ENCODE measurements at regions not wholly inside any gene's neighbourhood (a gene's known extent, or its start where the extent isn't known, plus 50 kb on each side); places are given as distances from the start of the nearest gene placed in this dataset.

- Mint-ChIP-seq H3K36me3 (ENCODE audit: low read depth) (no peaks in the 10 kb centered on the region), H3K9me3 (peaks cover 5% of the 10 kb centered on the region), H3K27ac (no peak overlapping the region), H3K4me3 (no peak overlapping the region), H3K4me1 (no peaks in the 10 kb centered on the region), H3K27me3 (no peaks in the 10 kb centered on the region)
- intact Hi-C loops (cut with micrococcal nuclease): no loop called here
- no peak for DNase-seq
These were observed 599.9 kb downstream of the LMO4 start for GRCh38 chr1:87928623-87929022.

DNA sequence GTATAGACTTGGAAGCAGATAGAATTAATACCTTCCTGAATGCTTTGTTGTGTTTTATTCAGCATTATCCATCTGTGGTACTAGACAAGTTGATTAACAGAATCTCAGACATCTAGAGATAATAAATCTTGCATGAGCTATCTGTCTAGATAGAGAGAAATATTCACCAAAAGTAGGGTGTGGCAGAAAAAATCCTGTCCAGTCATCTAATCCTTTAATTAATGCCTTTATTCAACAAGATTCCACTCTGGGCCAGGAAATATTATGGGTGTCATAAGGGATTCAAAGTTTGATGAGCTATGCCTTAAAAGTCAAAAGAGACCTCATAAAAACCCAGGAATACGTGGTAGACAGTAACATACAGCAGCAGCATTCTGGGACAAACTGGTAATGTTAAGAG is 601.2 kb downstream of the LMO4 start:
- no peak overlapping the region for H3K27ac Mint-ChIP-seq
- no peak for DNase-seq
- no peak overlapping the region for H3K4me3 Mint-ChIP-seq
- H3K9me3 Mint-ChIP-seq: peaks cover 5% of the 10 kb centered on the region
- intact Hi-C loops (cut with micrococcal nuclease): no loop called here
- H3K4me1 Mint-ChIP-seq: no peaks in the 10 kb centered on the region
- H3K27me3 Mint-ChIP-seq: no peaks in the 10 kb centered on the region
- H3K36me3 Mint-ChIP-seq (ENCODE audit: low read depth): no peaks in the 10 kb centered on the region

GRCh38 chr1:87930796-87931195 is 602.1 kb downstream of the LMO4 start:
- intact Hi-C loops (cut with micrococcal nuclease): no loop called here
- DNase-seq: no peak
- Mint-ChIP-seq H3K4me3 (no peak overlapping the region), H3K4me1 (no peaks in the 10 kb centered on the region), H3K27ac (no peak overlapping the region), H3K9me3 (peaks cover 5% of the 10 kb centered on the region), H3K27me3 (no peaks in the 10 kb centered on the region), H3K36me3 (ENCODE audit: low read depth) (no peaks in the 10 kb centered on the region)

DNA sequence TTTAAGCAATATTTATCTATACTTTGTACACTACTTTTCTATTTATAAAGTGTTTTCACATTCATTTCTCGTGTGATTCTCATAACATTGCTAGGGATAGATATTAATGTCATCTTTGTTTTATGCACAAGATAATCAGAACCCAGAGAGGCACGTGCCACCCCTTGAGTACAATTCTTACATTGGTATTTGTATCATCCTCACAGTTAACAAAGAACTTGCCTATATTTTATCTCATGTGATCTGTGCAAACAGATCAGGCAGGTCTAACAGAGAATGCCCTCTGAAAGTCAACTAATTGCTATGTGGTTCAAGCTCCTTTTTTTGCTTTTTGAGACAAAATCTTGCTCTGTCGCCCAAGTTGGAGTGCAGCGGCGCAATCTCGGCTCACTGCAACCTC is 604.5 kb downstream of the LMO4 start:
- no peaks in the 10 kb centered on the region for H3K4me1 Mint-ChIP-seq
- H3K27ac Mint-ChIP-seq: no peak overlapping the region
- H3K36me3 Mint-ChIP-seq (ENCODE audit: low read depth): no peaks in the 10 kb centered on the region
- H3K4me3 Mint-ChIP-seq: no peak overlapping the region
- no peaks in the 10 kb centered on the region for H3K27me3 Mint-ChIP-seq
- H3K9me3 Mint-ChIP-seq: peaks cover 5% of the 10 kb centered on the region
- intact Hi-C loops (cut with micrococcal nuclease): no loop called here
- no peak for DNase-seq

DNA sequence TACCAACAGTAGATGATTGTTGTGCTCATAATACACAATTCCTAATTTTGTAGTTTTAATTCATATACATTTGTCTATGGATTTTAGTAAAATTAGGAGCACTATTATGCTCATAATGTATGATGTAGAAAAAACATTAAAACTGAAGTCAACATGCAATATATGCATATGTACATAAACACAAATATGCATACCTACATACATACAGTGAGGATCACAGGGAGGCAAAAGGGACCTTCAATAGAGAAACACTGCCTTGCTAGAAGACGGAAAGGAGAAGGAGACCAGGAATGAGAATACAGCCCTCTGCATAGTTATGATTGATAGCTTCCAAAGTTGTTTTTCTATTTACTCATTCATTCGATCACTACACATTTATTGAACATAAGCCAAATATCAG is 606.5 kb downstream of the LMO4 start:
- Mint-ChIP-seq H3K27me3 (no peaks in the 10 kb centered on the region), H3K4me1 (no peaks in the 10 kb centered on the region), H3K27ac (no peak overlapping the region), H3K9me3 (peaks cover 5% of the 10 kb centered on the region), H3K4me3 (no peak overlapping the region), H3K36me3 (ENCODE audit: low read depth) (no peaks in the 10 kb centered on the region)
- DNase-seq: no peak
- intact Hi-C loops (cut with micrococcal nuclease): no loop called here

DNA sequence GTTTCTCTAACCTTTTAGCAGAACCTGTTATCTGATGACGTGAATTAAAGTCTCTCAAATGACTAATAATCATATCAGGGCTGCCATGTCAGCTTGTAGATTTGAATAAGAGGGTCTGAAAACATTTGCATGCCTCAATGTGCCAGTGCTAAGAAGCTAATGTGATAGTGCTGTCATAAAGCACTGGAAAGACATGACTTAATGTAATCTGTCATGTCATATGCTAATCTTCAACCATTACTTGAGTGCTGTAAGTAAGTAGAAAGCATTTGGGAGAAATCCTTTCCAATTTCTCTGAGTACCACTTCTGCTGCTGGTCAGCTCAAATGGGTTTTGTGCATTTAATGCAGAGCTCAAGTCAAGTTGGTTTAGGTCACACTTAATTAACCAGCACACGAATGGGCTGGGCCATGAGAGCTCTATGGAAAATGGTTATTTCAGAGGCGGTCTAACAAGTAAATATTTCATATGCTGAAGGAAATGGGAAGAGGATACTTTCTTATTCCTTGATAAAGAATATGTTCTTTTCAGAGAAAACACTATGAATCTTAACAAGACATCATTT is 609.2 kb downstream of the LMO4 start:
- H3K27me3 Mint-ChIP-seq: no peaks in the 10 kb centered on the region
- H3K4me1 Mint-ChIP-seq: no peaks in the 10 kb centered on the region
- no peaks in the 10 kb centered on the region for H3K9me3 Mint-ChIP-seq
- intact Hi-C loops (cut with micrococcal nuclease): no loop called here
- no peaks in the 10 kb centered on the region for H3K36me3 Mint-ChIP-seq (ENCODE audit: low read depth)
- DNase-seq: no peak
- no peak overlapping the region for H3K4me3 Mint-ChIP-seq
- no peak overlapping the region for H3K27ac Mint-ChIP-seq

DNA sequence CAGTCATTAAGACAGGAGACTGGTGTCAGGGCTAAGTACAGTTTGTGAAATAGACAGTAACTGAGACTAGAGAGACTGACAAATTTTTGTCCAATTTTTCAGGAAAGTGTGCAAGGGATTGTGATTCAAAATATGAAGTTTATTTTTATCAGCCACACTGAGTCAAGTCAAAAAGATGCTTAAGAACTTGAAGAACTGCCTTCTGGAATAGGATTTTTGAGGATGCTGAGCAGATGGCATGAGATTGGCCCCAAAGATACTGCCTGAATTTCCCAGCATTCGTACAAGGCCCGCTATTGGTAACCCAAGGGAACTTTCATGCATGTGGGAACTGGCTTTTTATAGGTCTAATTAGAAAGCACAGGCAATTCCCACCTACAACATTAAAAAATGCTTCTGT is 610.0 kb downstream of the LMO4 start:
- intact Hi-C loops (cut with micrococcal nuclease): no loop called here
- Mint-ChIP-seq H3K27me3 (no peaks in the 10 kb centered on the region), H3K36me3 (ENCODE audit: low read depth) (no peaks in the 10 kb centered on the region), H3K4me1 (no peaks in the 10 kb centered on the region), H3K9me3 (no peaks in the 10 kb centered on the region), H3K27ac (no peak overlapping the region), H3K4me3 (no peak overlapping the region)
- DNase-seq: no peak

DNA sequence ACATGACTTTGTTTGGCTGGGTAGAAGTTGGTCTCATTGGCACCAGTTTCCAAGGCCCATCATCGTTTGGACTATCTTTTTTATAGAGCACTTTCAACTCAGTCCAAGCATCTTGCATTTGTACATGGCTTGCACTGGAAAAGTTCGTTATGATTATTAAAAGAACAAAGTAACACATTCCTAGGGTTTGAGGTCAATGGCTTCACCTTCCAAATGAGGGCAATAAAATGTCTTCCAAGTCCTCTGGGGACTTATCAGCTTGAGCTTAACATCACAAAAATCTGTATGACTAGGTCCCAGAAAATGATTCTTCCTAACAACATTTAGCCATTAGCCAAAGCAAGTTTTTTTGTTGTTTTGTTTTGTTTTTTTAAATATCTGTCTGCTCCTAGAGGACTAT is 610.8 kb downstream of the LMO4 start:
- no peaks in the 10 kb centered on the region for H3K4me1 Mint-ChIP-seq
- no peaks in the 10 kb centered on the region for H3K27me3 Mint-ChIP-seq
- no peaks in the 10 kb centered on the region for H3K36me3 Mint-ChIP-seq (ENCODE audit: low read depth)
- intact Hi-C loops (cut with micrococcal nuclease): no loop called here
- no peak overlapping the region for H3K27ac Mint-ChIP-seq
- DNase-seq: no peak
- H3K4me3 Mint-ChIP-seq: no peak overlapping the region
- H3K9me3 Mint-ChIP-seq: no peaks in the 10 kb centered on the region

GRCh38 chr1:87940421-87940820 is 611.7 kb downstream of the LMO4 start:
- no peak for DNase-seq
- H3K36me3 Mint-ChIP-seq (ENCODE audit: low read depth): no peaks in the 10 kb centered on the region
- no peak overlapping the region for H3K27ac Mint-ChIP-seq
- no peaks in the 10 kb centered on the region for H3K9me3 Mint-ChIP-seq
- no peaks in the 10 kb centered on the region for H3K27me3 Mint-ChIP-seq
- H3K4me3 Mint-ChIP-seq: no peak overlapping the region
- no peaks in the 10 kb centered on the region for H3K4me1 Mint-ChIP-seq
- intact Hi-C loops (cut with micrococcal nuclease): no loop called here

- H3K9me3 Mint-ChIP-seq: no peaks in the 10 kb centered on the region
- DNase-seq: no peak
- no peak overlapping the region for H3K4me3 Mint-ChIP-seq
- H3K27me3 Mint-ChIP-seq: no peaks in the 10 kb centered on the region
- H3K4me1 Mint-ChIP-seq: no peaks in the 10 kb centered on the region
- no peaks in the 10 kb centered on the region for H3K36me3 Mint-ChIP-seq (ENCODE audit: low read depth)
- intact Hi-C loops (cut with micrococcal nuclease): no loop called here
- H3K27ac Mint-ChIP-seq: no peak overlapping the region
These were observed 612.8 kb downstream of the LMO4 start for GRCh38 chr1:87941337-87941946.

DNA sequence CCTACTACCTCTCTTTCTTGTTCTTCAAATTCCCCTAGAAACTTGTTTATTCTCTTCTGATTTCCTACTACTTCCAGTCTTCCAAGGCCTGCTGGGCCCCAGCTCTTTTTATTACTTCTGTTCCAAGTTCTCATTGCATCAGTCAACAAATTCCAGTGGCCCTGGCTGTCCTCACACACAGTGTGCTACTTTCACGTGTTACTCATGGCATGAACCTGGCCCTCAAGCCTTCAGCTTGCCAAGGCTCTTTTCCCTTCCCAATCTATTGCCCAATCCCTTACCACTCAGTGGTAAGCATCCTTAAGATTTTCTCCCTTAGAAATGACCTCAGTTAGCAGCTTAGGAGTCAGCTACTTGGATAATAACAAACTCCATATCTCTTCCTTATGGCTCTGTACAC is 613.5 kb downstream of the LMO4 start:
- Mint-ChIP-seq H3K27me3 (no peaks in the 10 kb centered on the region), H3K9me3 (no peaks in the 10 kb centered on the region), H3K27ac (no peak overlapping the region), H3K4me1 (no peaks in the 10 kb centered on the region), H3K36me3 (ENCODE audit: low read depth) (no peaks in the 10 kb centered on the region), H3K4me3 (no peak overlapping the region)
- intact Hi-C loops (cut with micrococcal nuclease): no loop called here
- no peak for DNase-seq

- no peaks in the 10 kb centered on the region for H3K4me1 Mint-ChIP-seq
- H3K4me3 Mint-ChIP-seq: no peak overlapping the region
- H3K27ac Mint-ChIP-seq: no peak overlapping the region
- peaks cover 7% of the 10 kb centered on the region for H3K27me3 Mint-ChIP-seq
- no peaks in the 10 kb centered on the region for H3K36me3 Mint-ChIP-seq (ENCODE audit: low read depth)
- H3K9me3 Mint-ChIP-seq: no peaks in the 10 kb centered on the region
- intact Hi-C loops (cut with micrococcal nuclease): no loop called here
- DNase-seq: no peak
These were observed 621.0 kb downstream of the LMO4 start for GRCh38 chr1:87949711-87950110.

DNA sequence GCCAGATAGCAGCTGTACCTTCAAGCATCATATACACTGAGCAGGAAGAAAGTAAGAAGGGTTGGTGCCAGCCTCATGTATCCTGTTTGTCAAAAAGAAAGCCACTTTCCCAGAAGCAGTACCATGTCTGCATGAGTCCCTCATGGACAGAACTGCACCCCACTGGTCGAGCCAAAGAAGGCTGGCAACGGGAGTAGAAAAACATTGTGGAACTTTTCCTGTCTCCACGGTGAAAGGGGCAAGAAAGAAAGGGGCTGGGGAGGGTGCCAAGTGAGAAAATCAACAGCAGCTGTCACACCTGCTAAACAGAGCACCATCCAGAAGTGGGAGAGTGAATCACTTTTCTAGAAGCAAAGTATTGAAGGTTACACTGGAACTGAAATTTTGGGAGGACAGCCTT is 621.7 kb downstream of the LMO4 start:
- DNase-seq: no peak
- H3K9me3 Mint-ChIP-seq: no peaks in the 10 kb centered on the region
- no peaks in the 10 kb centered on the region for H3K4me1 Mint-ChIP-seq
- H3K27ac Mint-ChIP-seq: no peak overlapping the region
- intact Hi-C loops (cut with micrococcal nuclease): no loop called here
- H3K36me3 Mint-ChIP-seq (ENCODE audit: low read depth): no peaks in the 10 kb centered on the region
- peaks cover 7% of the 10 kb centered on the region for H3K27me3 Mint-ChIP-seq
- H3K4me3 Mint-ChIP-seq: no peak overlapping the region

- intact Hi-C loops (cut with micrococcal nuclease): no loop called here
- peaks cover 7% of the 10 kb centered on the region for H3K27me3 Mint-ChIP-seq
These were observed 622.7 kb downstream of the LMO4 start for GRCh38 chr1:87951409-87951808.

DNA sequence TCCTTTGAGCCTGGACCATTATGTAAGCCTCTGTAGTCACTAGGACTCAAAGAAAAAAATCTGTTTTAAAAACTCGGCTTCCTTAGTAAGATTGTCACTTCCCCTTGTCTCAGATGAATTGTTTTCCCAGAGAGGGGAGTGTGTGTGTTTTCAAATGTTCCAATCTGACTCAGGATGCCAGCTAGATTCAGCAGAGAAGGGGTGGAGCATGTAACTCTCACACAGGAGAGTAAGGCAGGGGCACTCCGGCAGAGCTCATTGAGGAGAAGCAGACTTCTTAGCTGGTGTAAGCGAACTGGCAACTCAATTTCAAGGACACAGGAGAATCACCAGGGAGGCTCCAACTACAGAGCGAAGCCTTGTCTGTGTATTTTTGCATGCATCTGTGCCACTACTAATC is 623.2 kb downstream of the LMO4 start:
- H3K27me3 Mint-ChIP-seq: peaks cover 7% of the 10 kb centered on the region
- no peaks in the 10 kb centered on the region for H3K36me3 Mint-ChIP-seq (ENCODE audit: low read depth)
- H3K9me3 Mint-ChIP-seq: no peaks in the 10 kb centered on the region
- H3K27ac Mint-ChIP-seq: no peak overlapping the region
- no peak for DNase-seq
- no peaks in the 10 kb centered on the region for H3K4me1 Mint-ChIP-seq
- intact Hi-C loops (cut with micrococcal nuclease): loop anchor here (2.0 kb wide), 1 partner anchor 819 kb away; no protein-coding TSS in a partner anchor
- H3K4me3 Mint-ChIP-seq: no peak overlapping the region

More at GRCh38 chr1:87951409-87951808, 622.7 kb downstream of the LMO4 start:
- no peak for DNase-seq
- Mint-ChIP-seq H3K36me3 (ENCODE audit: low read depth) (no peaks in the 10 kb centered on the region), H3K4me1 (no peaks in the 10 kb centered on the region), H3K4me3 (no peak overlapping the region), H3K9me3 (no peaks in the 10 kb centered on the region), H3K27ac (no peak overlapping the region)
